IMR-90 (cell line): ENCODE measurements at regions not wholly inside any gene's neighbourhood (a gene's known extent, or its start where the extent isn't known, plus 50 kb on each side); places are given as distances from the start of the nearest gene placed in this dataset.

ENCODE experiments used
- ATAC-seq: fragments of 200-7000 bp; cut with Tn5 transposase; 2 replicates; pipeline ENCODE4 v1.9.1; 2020; ENCODE audit warnings: low read depth, mild to moderate bottlenecking, moderate library complexity
- BruUV-seq: library from RNA; stranded (reverse); fragments of 400-500 nt; replicated peaks from 2 replicates; lab custom pipeline; 2021; lab: Mats Ljungman, UMichigan
- CTCF ChIA-PET: fragments of 300-600 bp; formaldehyde crosslinking; extraction: SDS; loops from one replicate; lab custom pipeline; 2021; ENCODE audit warnings: antibody characterized with exemption; lab: Yijun Ruan, JAX
- POLR2A ChIA-PET: fragments of 300-600 bp; sonication (Branson Sonifier 250); formaldehyde crosslinking; loops from one replicate; lab custom pipeline; 2022; ENCODE audit warnings: antibody characterized with exemption; ENCODE audit not compliant: unreplicated experiment; lab: Charles Lee
- DNase-seq: peaks from one replicate; pipeline ENCODE4 v3.0.0; 2013
- H2AFZ ChIP-seq: replicated peaks from 2 replicates; pipeline ENCODE3; 2013; ENCODE audit warnings: low read length, mild to moderate bottlenecking; ENCODE audit not compliant: poor library complexity
- H2AK5ac ChIP-seq: 2 replicates; pipeline ENCODE4 v1.6.1; 2013; ENCODE audit warnings: low read depth, low read length, inconsistent platforms
- H2AK9ac ChIP-seq: replicated peaks from 2 replicates; pipeline ENCODE3; 2013; ENCODE audit warnings: mild to moderate bottlenecking, low read depth, low read length, moderate library complexity; ENCODE audit not compliant: poor library complexity
- H2BK120ac ChIP-seq: 2 replicates; pipeline ENCODE4 v1.6.1; 2013; ENCODE audit warnings: low read depth, low read length, inconsistent platforms
- H2BK15ac ChIP-seq: 3 replicates; pipeline ENCODE4 v1.6.1; 2013; ENCODE audit warnings: low read depth, low read length, inconsistent platforms
- H2BK20ac ChIP-seq: 2 replicates; pipeline ENCODE4 v1.6.1; 2013; ENCODE audit warnings: low read depth, mild to moderate bottlenecking, inconsistent platforms, low read length, moderate library complexity
- H2BK5ac ChIP-seq: 2 replicates; pipeline ENCODE4 v1.6.1; 2013; ENCODE audit warnings: mild to moderate bottlenecking, low read depth, low read length, inconsistent platforms; ENCODE audit not compliant: poor library complexity, severe bottlenecking
- H3K14ac ChIP-seq: replicated peaks from 2 replicates; pipeline ENCODE4 v1.6.1; 2013; ENCODE audit warnings: low read depth, low read length, inconsistent platforms
- H3K18ac ChIP-seq: 2 replicates; pipeline ENCODE4 v1.6.1; 2013; ENCODE audit warnings: low read depth, low read length, control low read depth
- H3K23ac ChIP-seq: 2 replicates; pipeline ENCODE4 v1.6.1; 2013; ENCODE audit warnings: low read depth, low read length, inconsistent platforms
- H3K27ac ChIP-seq: 2 replicates; pipeline ENCODE4 v1.5.1; 2013; ENCODE audit warnings: mild to moderate bottlenecking, control low read depth, low read length; ENCODE audit not compliant: insufficient read depth
- H3K27me3 ChIP-seq: 2 replicates; pipeline ENCODE4 v1.6.1; 2013; ENCODE audit warnings: low read length; ENCODE audit not compliant: control insufficient read depth, insufficient read depth
- H3K36me3 ChIP-seq: 2 replicates; pipeline ENCODE4 v1.6.1; 2013; ENCODE audit warnings: low read length, mixed read lengths; ENCODE audit not compliant: control insufficient read depth, insufficient read depth
- H3K4ac ChIP-seq: 2 replicates; pipeline ENCODE4 v1.6.1; 2013; ENCODE audit warnings: low read depth, low read length, inconsistent platforms
- H3K4me1 ChIP-seq: 2 replicates; pipeline ENCODE4 v1.6.1; 2013; ENCODE audit warnings: low read length, mixed read lengths; ENCODE audit not compliant: control insufficient read depth, insufficient read depth
- H3K4me2 ChIP-seq: 2 replicates; pipeline ENCODE4 v1.6.1; 2013; ENCODE audit warnings: low read depth, mild to moderate bottlenecking, control low read depth, low read length, moderate library complexity
- H3K4me3 ChIP-seq: 2 replicates; pipeline ENCODE4 v1.5.1; 2013; ENCODE audit warnings: low read depth, mild to moderate bottlenecking, control low read depth, low read length, moderate library complexity; ENCODE audit not compliant: insufficient read depth
- H3K56ac ChIP-seq: 2 replicates; pipeline ENCODE4 v1.6.1; 2013; ENCODE audit warnings: low read length, inconsistent platforms; ENCODE audit not compliant: insufficient read depth; ENCODE audit errors: extremely low read depth
- H3K79me1 ChIP-seq, 2 experiments: 2 replicates each; pipeline ENCODE4 v1.6.1; 2013; ENCODE audit warnings: low read length in 2 of 2, inconsistent platforms in 1 of 2, low read depth in 1 of 2
- H3K9ac ChIP-seq: 2 replicates; pipeline ENCODE4 v1.6.1; 2013; ENCODE audit warnings: low read depth, low read length, control low read depth
- H3K9me1 ChIP-seq: 2 replicates; pipeline ENCODE4 v1.6.1; 2013; ENCODE audit warnings: low read length, inconsistent platforms; ENCODE audit not compliant: insufficient read depth
- H3K9me3 ChIP-seq: 2 replicates; pipeline ENCODE4 v1.6.1; 2013; ENCODE audit warnings: low read length; ENCODE audit not compliant: control insufficient read depth, insufficient read depth
- H4K20me1 ChIP-seq: 2 replicates; pipeline ENCODE4 v1.6.1; 2013; ENCODE audit warnings: low read length, inconsistent platforms; ENCODE audit not compliant: insufficient read depth
- H4K5ac ChIP-seq: 2 replicates; pipeline ENCODE4 v1.6.1; 2013; ENCODE audit warnings: mild to moderate bottlenecking, low read depth, low read length, control low read depth
- H4K8ac ChIP-seq, 2 experiments: 2 replicates each; pipeline ENCODE4 v1.6.1; 2013; ENCODE audit warnings: low read depth in 2 of 2, low read length in 2 of 2, control low read depth in 1 of 2, inconsistent platforms in 1 of 2
- H4K91ac ChIP-seq: 2 replicates; pipeline ENCODE4 v1.6.1; 2013; ENCODE audit warnings: low read depth, low read length, inconsistent platforms; ENCODE audit not compliant: insufficient read depth
- CEBPB ChIP-seq: IDR thresholded peaks from 2 replicates; pipeline ENCODE4 v1.6.1; 2012; ENCODE audit warnings: low read depth, low read length, improper control_type of control experiment
- MXI1 ChIP-seq: IDR thresholded peaks from 2 replicates; pipeline ENCODE4 v1.6.1; 2012; ENCODE audit warnings: low read depth, mild to moderate bottlenecking, low read length, moderate library complexity, borderline replicate concordance
- NFE2L2 ChIP-seq: fragments of 150-350 bp; IDR thresholded peaks from 2 replicates; pipeline ENCODE4 v1.6.1; 2016; ENCODE audit warnings: low read depth, mild to moderate bottlenecking, low read length
- POLR2A ChIP-seq: IDR thresholded peaks from 2 replicates; pipeline ENCODE4 v1.6.1; 2012; ENCODE audit warnings: mild to moderate bottlenecking, low read depth, low read length
- RAD21 ChIP-seq: IDR thresholded peaks from 2 replicates; pipeline ENCODE4 v1.6.1; 2012; ENCODE audit warnings: low read length, improper control_type of control experiment
- SMC3 ChIP-seq: fragments of 150-350 bp; IDR thresholded peaks from 2 replicates; pipeline ENCODE4 v1.6.1; 2016; ENCODE audit warnings: low read depth, mild to moderate bottlenecking, antibody characterized with exemption, low read length, moderate library complexity
- USF2 ChIP-seq: fragments of 150-350 bp; IDR thresholded peaks from 2 replicates; pipeline ENCODE4 v1.6.1; 2017; ENCODE audit warnings: mild to moderate bottlenecking, antibody characterized with exemption, low read length, low read depth
- WGBS, 2 experiments: methylation state at CpG; one replicate each; pipeline versions ENCODE4 v1.1.5 to v1.1.7; 2013; ENCODE audit warnings: missing lambda C conversion rate in 2 of 2; ENCODE audit not compliant: insufficient read length in 1 of 2; ENCODE audit errors: extremely low coverage in 2 of 2; 5-methylcytosine and 5-hydroxymethylcytosine counted together
- dilution Hi-C: fragments of 300-500 bp; cut with HindIII; formaldehyde crosslinking; loops from one replicate; pipeline ENCODE4 v1.14.3; 2018; ENCODE audit warnings: low sequenced_read_pairs; ENCODE audit not compliant: unreplicated experiment
- in situ Hi-C: fragments of 300-500 bp; cut with MboI; formaldehyde crosslinking; loops from 3 replicates; pipeline ENCODE4 v1.14.3; 2019; ENCODE audit warnings: low sequenced_read_pairs, inconsistent platforms, mixed read lengths
- intact Hi-C: fragments of 100-400 bp; cut with micrococcal nuclease; formaldehyde crosslinking; loops from 2 replicates; pipeline ENCODE4 v1.10.0; 2022

- Histone ChIP-seq H2AFZ (no peak overlapping the region), H3K18ac (no peak overlapping the region), H3K56ac (no peak overlapping the region), H3K9me1 (no peaks in the 10 kb centered on the region), H4K91ac (no peak overlapping the region), H4K20me1 (no peaks in the 10 kb centered on the region), H3K27me3 (no peaks in the 10 kb centered on the region), H3K23ac (no peak overlapping the region), H3K4me1 (no peaks in the 10 kb centered on the region), H2BK20ac (no peak overlapping the region), H3K9me3 (peaks cover 9% of the 10 kb centered on the region), H3K79me1 (no peaks in the 10 kb centered on the region), H2BK5ac (no peak overlapping the region), H2BK15ac (no peak overlapping the region), H3K9ac (no peak overlapping the region), H4K8ac (no peak overlapping the region), H4K5ac (no peak overlapping the region), H3K4ac (no peak overlapping the region), H3K27ac (no peak overlapping the region), H2AK9ac (no peak overlapping the region), H2AK5ac (no peak overlapping the region), H3K4me3 (no peak overlapping the region), H2BK120ac (no peak overlapping the region), H3K14ac (no peak overlapping the region), H3K4me2 (no peak overlapping the region), H3K36me3 (no peaks in the 10 kb centered on the region)
- no peak for ATAC-seq
- intact Hi-C loops: no loop called here
- no peak for DNase-seq
- no peak for TF ChIP-seq CEBPB
- TF ChIP-seq USF2: no peak
- no peak for TF ChIP-seq POLR2A
- no peak for TF ChIP-seq NFE2L2
- no peak for TF ChIP-seq MXI1
- no peak for TF ChIP-seq SMC3
- no peak for TF ChIP-seq RAD21
- no CpG with 5 or more reads among the region's 1 CpG for WGBS, 2 experiments
- BruUV-seq: no TSS peak
- CTCF ChIA-PET: no interaction called here
- dilution Hi-C loops: no loop called here
- POLR2A ChIA-PET: no interaction called here
- in situ Hi-C loops: no loop called here
Measured at GRCh38 chr2:144984038-144984437, 464.1 kb upstream of the ZEB2 start.
